ENCODE measurements at regions not wholly inside any gene's neighbourhood (a gene's known extent, or its start where the extent isn't known, plus 50 kb on each side); places are given as distances from the start of the nearest gene placed in this dataset.
"Not testable (repeated sequence)": the region's sequence is repeated elsewhere in the genome, so short reads cannot be mapped to it uniquely, and the experiment has no call there.

- H3K36me3 Mint-ChIP-seq (ENCODE audit: low read depth); H3K4me3 Mint-ChIP-seq; H3K27ac Mint-ChIP-seq; H3K9me3 Mint-ChIP-seq (ENCODE audit: insufficient read depth); CTCF ChIA-PET; POLR2A ChIA-PET; DNase-seq; H3K4me1 Mint-ChIP-seq (ENCODE audit: low read depth); ATAC-seq; H3K27me3 Mint-ChIP-seq (ENCODE audit: low read depth): not testable (repeated sequence)
Observed at GRCh38 chr6:26928190-26928589, 268.6 kb upstream of the ZNF322 start.

- DNase-seq; H3K27ac Mint-ChIP-seq; ATAC-seq; H3K36me3 Mint-ChIP-seq (ENCODE audit: low read depth); H3K4me3 Mint-ChIP-seq; H3K27me3 Mint-ChIP-seq (ENCODE audit: low read depth); CTCF ChIA-PET; H3K9me3 Mint-ChIP-seq (ENCODE audit: insufficient read depth); H3K4me1 Mint-ChIP-seq (ENCODE audit: low read depth); POLR2A ChIA-PET: not testable (repeated sequence)
Observed at GRCh38 chr6:26937258-26937657, 277.7 kb upstream of the ZNF322 start.

GRCh38 chr6:26951211-26951610 is 291.7 kb upstream of the ZNF322 start:
- H3K27ac Mint-ChIP-seq; H3K9me3 Mint-ChIP-seq (ENCODE audit: insufficient read depth); H3K4me3 Mint-ChIP-seq; ATAC-seq; H3K36me3 Mint-ChIP-seq (ENCODE audit: low read depth); CTCF ChIA-PET; H3K27me3 Mint-ChIP-seq (ENCODE audit: low read depth); DNase-seq; POLR2A ChIA-PET: not testable (repeated sequence)
- H3K4me1 Mint-ChIP-seq (ENCODE audit: low read depth) = peaks cover 10% of the 10 kb centered on the region

- CTCF ChIA-PET; H3K27me3 Mint-ChIP-seq (ENCODE audit: low read depth); H3K36me3 Mint-ChIP-seq (ENCODE audit: low read depth); H3K9me3 Mint-ChIP-seq (ENCODE audit: insufficient read depth): not testable (repeated sequence)
- POLR2A ChIA-PET = interaction anchor here (1.1 to 1.2 kb wide), 2 partner anchors 177 to 191 kb away, joined by 3 read pairs; a partner anchor contains a TSS
- Mint-ChIP-seq H3K27ac (peak overlapping the region; percentile 89), H3K4me3 (peak overlapping the region; percentile 79), H3K4me1 (ENCODE audit: low read depth) (peaks cover 14% of the 10 kb centered on the region)
- DNase-seq (peak; percentile 77), ATAC-seq (peak; percentile 50)
Observed at GRCh38 chr6:26956078-26956600, 291.4 kb upstream of the PRSS16 start.

GRCh38 chr6:26956601-26957184 is 290.8 kb upstream of the PRSS16 start:
- H3K9me3 Mint-ChIP-seq (ENCODE audit: insufficient read depth); CTCF ChIA-PET; H3K27me3 Mint-ChIP-seq (ENCODE audit: low read depth); H3K36me3 Mint-ChIP-seq (ENCODE audit: low read depth): not testable (repeated sequence)
- Mint-ChIP-seq H3K4me3 (peak overlapping the region; percentile 83), H3K4me1 (ENCODE audit: low read depth) (peaks cover 14% of the 10 kb centered on the region), H3K27ac (peak overlapping the region; percentile 80)
- POLR2A ChIA-PET = interaction anchor here (1.1 to 1.2 kb wide), 2 partner anchors 177 to 190 kb away, joined by 3 read pairs; a partner anchor contains a TSS
- peak; percentile 97 for ATAC-seq
- DNase-seq = peak; percentile 84

GRCh38 chr6:26957399-26958127 is 289.9 kb upstream of the PRSS16 start:
- CTCF ChIA-PET; H3K9me3 Mint-ChIP-seq (ENCODE audit: insufficient read depth); ATAC-seq; H3K27me3 Mint-ChIP-seq (ENCODE audit: low read depth); POLR2A ChIA-PET; H3K36me3 Mint-ChIP-seq (ENCODE audit: low read depth): not testable (repeated sequence)
- Mint-ChIP-seq H3K4me1 (ENCODE audit: low read depth) (peaks cover 14% of the 10 kb centered on the region), H3K27ac (peak overlapping the region; percentile 72), H3K4me3 (peak overlapping the region; percentile 83)
- peak; percentile 20 for DNase-seq

GRCh38 chr6:26961236-26961635 is 286.3 kb upstream of the PRSS16 start:
- H3K27ac Mint-ChIP-seq, POLR2A ChIA-PET: not testable (repeated sequence)

GRCh38 chr6:27002447-27002846 is 245.1 kb upstream of the PRSS16 start:
- no peak for ATAC-seq
- CTCF ChIA-PET = no interaction called here
- H3K4me1 Mint-ChIP-seq (ENCODE audit: low read depth) = no peaks in the 10 kb centered on the region
- H3K27ac Mint-ChIP-seq = no peak overlapping the region
- no peaks in the 10 kb centered on the region for H3K9me3 Mint-ChIP-seq (ENCODE audit: insufficient read depth)
- no peak overlapping the region for H3K4me3 Mint-ChIP-seq
- peaks cover 3% of the 10 kb centered on the region for H3K27me3 Mint-ChIP-seq (ENCODE audit: low read depth)
- POLR2A ChIA-PET = no interaction called here
- DNase-seq = no peak
- H3K36me3 Mint-ChIP-seq (ENCODE audit: low read depth) = no peaks in the 10 kb centered on the region

More at GRCh38 chr6:26961236-26961635, 286.3 kb upstream of the PRSS16 start:
- DNase-seq; H3K4me1 Mint-ChIP-seq (ENCODE audit: low read depth); H3K4me3 Mint-ChIP-seq; CTCF ChIA-PET; H3K36me3 Mint-ChIP-seq (ENCODE audit: low read depth); H3K27me3 Mint-ChIP-seq (ENCODE audit: low read depth); ATAC-seq; H3K9me3 Mint-ChIP-seq (ENCODE audit: insufficient read depth): not testable (repeated sequence)

- Mint-ChIP-seq H3K4me3 (no peak overlapping the region), H3K9me3 (ENCODE audit: insufficient read depth) (no peaks in the 10 kb centered on the region), H3K27me3 (ENCODE audit: low read depth) (peaks cover 10% of the 10 kb centered on the region), H3K4me1 (ENCODE audit: low read depth) (no peaks in the 10 kb centered on the region), H3K36me3 (ENCODE audit: low read depth) (no peaks in the 10 kb centered on the region), H3K27ac (no peak overlapping the region)
- ChIA-PET CTCF (no interaction called here), POLR2A (no interaction called here)
- DNase-seq (no peak), ATAC-seq (no peak)
Observed at GRCh38 chr6:27007020-27007419, 240.5 kb upstream of the PRSS16 start.

- H3K4me3 Mint-ChIP-seq; CTCF ChIA-PET; ATAC-seq; DNase-seq; H3K36me3 Mint-ChIP-seq (ENCODE audit: low read depth); H3K27ac Mint-ChIP-seq; H3K9me3 Mint-ChIP-seq (ENCODE audit: insufficient read depth); H3K4me1 Mint-ChIP-seq (ENCODE audit: low read depth); POLR2A ChIA-PET: not testable (repeated sequence)
- H3K27me3 Mint-ChIP-seq (ENCODE audit: low read depth) = peaks cover 13% of the 10 kb centered on the region
Observed at GRCh38 chr6:27008613-27009012, 238.9 kb upstream of the PRSS16 start.

GRCh38 chr6:27014053-27014452 is 233.4 kb upstream of the PRSS16 start:
- H3K9me3 Mint-ChIP-seq (ENCODE audit: insufficient read depth); H3K4me3 Mint-ChIP-seq; CTCF ChIA-PET; H3K27ac Mint-ChIP-seq; POLR2A ChIA-PET; ATAC-seq; H3K4me1 Mint-ChIP-seq (ENCODE audit: low read depth); H3K36me3 Mint-ChIP-seq (ENCODE audit: low read depth); DNase-seq: not testable (repeated sequence)
- H3K27me3 Mint-ChIP-seq (ENCODE audit: low read depth) = peaks cover 12% of the 10 kb centered on the region

- no peak overlapping the region for H3K27ac Mint-ChIP-seq
- ATAC-seq = no peak
- peaks cover 9% of the 10 kb centered on the region for H3K27me3 Mint-ChIP-seq (ENCODE audit: low read depth)
- H3K36me3 Mint-ChIP-seq (ENCODE audit: low read depth) = no peaks in the 10 kb centered on the region
- peaks cover 5% of the 10 kb centered on the region for H3K9me3 Mint-ChIP-seq (ENCODE audit: insufficient read depth)
- CTCF ChIA-PET = no interaction called here
- no peak for DNase-seq
- POLR2A ChIA-PET = no interaction called here
- H3K4me1 Mint-ChIP-seq (ENCODE audit: low read depth) = peaks cover 11% of the 10 kb centered on the region
- no peak overlapping the region for H3K4me3 Mint-ChIP-seq
Observed at GRCh38 chr6:27016689-27017088, 230.8 kb upstream of the PRSS16 start.
